Mesenchymal stem cell (in vitro differentiated cells and primary cell): ENCODE measurements at regions not wholly inside any gene's neighbourhood (a gene's known extent, or its start where the extent isn't known, plus 50 kb on each side); places are given as distances from the start of the nearest gene placed in this dataset.

Source experiments
- DNase-seq: peaks from one replicate; pipeline ENCODE4 v3.0.0-alpha.2; 2013
- H2AFZ ChIP-seq: one replicate; pipeline ENCODE4 v1.6.1; 2013; ENCODE audit warnings: low read depth, mild to moderate bottlenecking, control low read depth, inconsistent platforms, low read length, moderate library complexity
- H2AK5ac ChIP-seq: 2 replicates; pipeline ENCODE4 v1.6.1; 2013; ENCODE audit warnings: low read length, moderate library complexity, mild to moderate bottlenecking, inconsistent platforms; ENCODE audit not compliant: severe bottlenecking
- H2BK120ac ChIP-seq: one replicate; pipeline ENCODE4 v1.6.1; 2013; ENCODE audit warnings: low read depth, mild to moderate bottlenecking, inconsistent platforms, low read length, moderate library complexity
- H2BK12ac ChIP-seq, 2 experiments: one replicate each; pipeline ENCODE4 v1.6.1; 2013; ENCODE audit warnings: inconsistent platforms in 2 of 2, low read length in 2 of 2, mild to moderate bottlenecking in 2 of 2, moderate library complexity in 2 of 2, control low read depth in 1 of 2
- H2BK15ac ChIP-seq: one replicate; pipeline ENCODE4 v1.6.1; 2013; ENCODE audit warnings: mild to moderate bottlenecking, low read depth, inconsistent platforms; ENCODE audit not compliant: poor library complexity, severe bottlenecking
- H2BK5ac ChIP-seq: 2 replicates; pipeline ENCODE4 v1.6.1; 2013; ENCODE audit warnings: low read depth, mild to moderate bottlenecking, low read length, control low read depth, inconsistent platforms; ENCODE audit not compliant: poor library complexity, severe bottlenecking
- H3K14ac ChIP-seq, 2 experiments: one replicate each; pipeline ENCODE4 v1.6.1; 2013; ENCODE audit warnings: inconsistent platforms in 2 of 2, low read length in 2 of 2, control low read depth in 1 of 2, mild to moderate bottlenecking in 1 of 2, moderate library complexity in 1 of 2
- H3K18ac ChIP-seq, 2 experiments: one replicate each; pipeline ENCODE4 v1.6.1; 2013; ENCODE audit warnings: inconsistent platforms in 2 of 2, low read length in 2 of 2, control low read depth in 1 of 2, low read depth in 1 of 2, mild to moderate bottlenecking in 1 of 2
- H3K23ac ChIP-seq, 2 experiments: one replicate each; pipeline ENCODE4 v1.6.1; 2013; ENCODE audit warnings: inconsistent platforms in 2 of 2, low read length in 2 of 2, mild to moderate bottlenecking in 2 of 2, moderate library complexity in 2 of 2, control low read depth in 1 of 2
- H3K27ac ChIP-seq: 2 replicates; pipeline ENCODE4 v1.5.1; 2013; ENCODE audit warnings: mild to moderate bottlenecking, moderate library complexity, low read length, control low read depth, inconsistent platforms; ENCODE audit not compliant: poor library complexity, severe bottlenecking
- H3K27me3 ChIP-seq, 2 experiments: 2 replicates each; pipeline versions ENCODE4 v1.6.1 to v1.7.0; 2013; ENCODE audit warnings: low read length in 2 of 2, mild to moderate bottlenecking in 2 of 2, moderate library complexity in 2 of 2, control low read depth in 1 of 2, inconsistent platforms in 1 of 2; ENCODE audit not compliant: control insufficient read depth in 1 of 2, insufficient read depth in 1 of 2
- H3K36me3 ChIP-seq, 2 experiments: 2 replicates each; pipeline versions ENCODE4 v1.6.1 to v1.7.0; 2013; ENCODE audit warnings: low read length in 2 of 2, control low read depth in 1 of 2, inconsistent platforms in 1 of 2, low read depth in 1 of 2, mild to moderate bottlenecking in 1 of 2; ENCODE audit not compliant: insufficient read depth in 2 of 2, control insufficient read depth in 1 of 2
- H3K4ac ChIP-seq, 2 experiments: one replicate each; pipeline ENCODE4 v1.6.1; 2013; ENCODE audit warnings: inconsistent platforms in 2 of 2, low read length in 2 of 2, mild to moderate bottlenecking in 2 of 2, moderate library complexity in 2 of 2, control low read depth in 1 of 2, low read depth in 1 of 2
- H3K4me1 ChIP-seq: 2 replicates; pipeline ENCODE4 v1.6.1; 2013; ENCODE audit warnings: low read depth, low read length, control low read depth; ENCODE audit not compliant: control insufficient read depth, insufficient read depth
- H3K4me2 ChIP-seq: 2 replicates; pipeline ENCODE4 v1.6.1; 2013; ENCODE audit warnings: low read length, mild to moderate bottlenecking, inconsistent platforms; ENCODE audit not compliant: poor library complexity, severe bottlenecking
- H3K4me3 ChIP-seq, 2 experiments: 2 replicates each; pipeline versions ENCODE4 v1.5.1 to v1.7.0; 2013; ENCODE audit warnings: low read length in 2 of 2, mild to moderate bottlenecking in 2 of 2, control low read depth in 1 of 2, low read depth in 1 of 2; ENCODE audit not compliant: insufficient read depth in 1 of 2
- H3K79me1 ChIP-seq: replicated peaks from 2 replicates; pipeline ENCODE4 v1.6.1; 2013; ENCODE audit warnings: mild to moderate bottlenecking, control low read depth, low read length, inconsistent platforms; ENCODE audit not compliant: poor library complexity, severe bottlenecking
- H3K9ac ChIP-seq: 2 replicates; pipeline ENCODE4 v1.7.0; 2013; ENCODE audit warnings: mild to moderate bottlenecking, low read length, moderate library complexity
- H3K9me3 ChIP-seq: 2 replicates; pipeline ENCODE4 v1.7.0; 2013; ENCODE audit warnings: mild to moderate bottlenecking, low read length; ENCODE audit not compliant: control insufficient read depth
- H4K8ac ChIP-seq: one replicate; pipeline ENCODE4 v1.6.1; 2013; ENCODE audit warnings: inconsistent platforms, mild to moderate bottlenecking, low read length, moderate library complexity
- H4K91ac ChIP-seq: one replicate; pipeline ENCODE4 v1.6.1; 2013; ENCODE audit warnings: mild to moderate bottlenecking, low read length, inconsistent platforms
- WGBS: methylation state at CpG from one replicate; pipeline ENCODE4 v1.1.7; 2013; ENCODE audit warnings: mixed read lengths; 5-methylcytosine and 5-hydroxymethylcytosine counted together

DNA sequence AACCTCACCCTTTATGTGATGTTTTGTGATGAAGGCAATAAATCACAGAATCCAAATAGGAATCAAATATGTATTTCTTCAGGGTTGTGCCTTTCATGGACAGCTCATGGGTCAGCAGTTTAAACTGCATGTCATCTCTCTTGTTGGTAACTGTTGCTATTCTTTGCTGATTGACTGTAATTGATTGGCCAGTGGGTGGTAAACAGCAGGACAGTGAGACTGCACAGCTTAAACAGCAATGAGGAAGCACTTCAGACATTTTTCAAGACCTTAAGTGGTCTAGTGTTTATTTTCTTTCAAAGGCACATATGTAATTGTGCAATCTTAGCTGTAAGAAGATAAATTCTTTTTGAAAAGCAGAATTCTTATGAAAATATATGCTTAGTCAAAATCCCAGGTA is 260.5 kb downstream of the COX7C start:
- Histone ChIP-seq H3K23ac (no peak overlapping the region), H3K4me3 (no peak overlapping the region), H3K4me1 (no peaks in the 10 kb centered on the region), H2AK5ac (no peak overlapping the region), H3K18ac (no peak overlapping the region), H3K4ac (no peak overlapping the region), H2BK12ac (no peak overlapping the region), H3K9me3 (no peaks in the 10 kb centered on the region), H3K4me2 (no peak overlapping the region), H2BK5ac (no peak overlapping the region), H2BK120ac (no peak overlapping the region), H4K91ac (no peak overlapping the region), H4K8ac (no peak overlapping the region), H3K9ac (no peak overlapping the region), H3K27ac (no peak overlapping the region), H3K14ac (no peak overlapping the region), H3K27me3 (peaks cover 0 to 4% of the 10 kb centered on the region in 2 experiments), H2AFZ (no peak overlapping the region), H3K79me1 (no peaks in the 10 kb centered on the region), H3K36me3 (no peaks in the 10 kb centered on the region), H2BK15ac (no peak overlapping the region)
- peak; percentile 44 for DNase-seq

- Histone ChIP-seq H3K4me2 (no peak overlapping the region), H3K9ac (no peak overlapping the region), H3K23ac (no peak overlapping the region), H2BK12ac (peak overlapping the region in 1 of 2 experiments; percentile 18), H3K9me3 (no peaks in the 10 kb centered on the region), H2BK120ac (no peak overlapping the region), H2BK15ac (no peak overlapping the region), H3K79me1 (no peaks in the 10 kb centered on the region), H2AK5ac (no peak overlapping the region), H3K36me3 (no peaks in the 10 kb centered on the region), H2BK5ac (no peak overlapping the region), H3K18ac (peak overlapping the region in 1 of 2 experiments; percentile 57), H3K14ac (no peak overlapping the region), H3K27me3 (peaks cover 0 to 4% of the 10 kb centered on the region in 2 experiments), H3K4me3 (no peak overlapping the region), H2AFZ (no peak overlapping the region), H3K4me1 (no peaks in the 10 kb centered on the region), H4K8ac (no peak overlapping the region), H3K27ac (no peak overlapping the region), H4K91ac (no peak overlapping the region), H3K4ac (no peak overlapping the region)
- no peak for DNase-seq
These were observed 261.3 kb downstream of the COX7C start for GRCh38 chr5:86879086-86879485.

GRCh38 chr5:86880344-86880743 is 262.6 kb downstream of the COX7C start:
- no peak overlapping the region for H3K9ac ChIP-seq
- H3K4me3 ChIP-seq = no peak overlapping the region
- H2BK12ac ChIP-seq = peak overlapping the region in 1 of 2 experiments; percentile 12
- H3K27me3 ChIP-seq = peaks cover 0 to 4% of the 10 kb centered on the region in 2 experiments
- H3K23ac ChIP-seq = no peak overlapping the region
- no peak overlapping the region for H2BK5ac ChIP-seq
- H3K79me1 ChIP-seq = no peaks in the 10 kb centered on the region
- no peak overlapping the region for H3K27ac ChIP-seq
- no peak overlapping the region for H3K4me2 ChIP-seq
- no peaks in the 10 kb centered on the region for H3K9me3 ChIP-seq
- H2AFZ ChIP-seq = no peak overlapping the region
- H3K4ac ChIP-seq = peak overlapping the region in 1 of 2 experiments; percentile 4
- no peak overlapping the region for H4K8ac ChIP-seq
- no peak overlapping the region for H3K14ac ChIP-seq
- no peaks in the 10 kb centered on the region for H3K4me1 ChIP-seq
- H3K36me3 ChIP-seq = no peaks in the 10 kb centered on the region
- H3K18ac ChIP-seq = no peak overlapping the region
- no peak overlapping the region for H2BK15ac ChIP-seq
- WGBS = 61% methylated on average over 4 of the region's 4 CpGs
- H2BK120ac ChIP-seq = no peak overlapping the region
- H2AK5ac ChIP-seq = no peak overlapping the region
- no peak for DNase-seq
- H4K91ac ChIP-seq = no peak overlapping the region

DNA sequence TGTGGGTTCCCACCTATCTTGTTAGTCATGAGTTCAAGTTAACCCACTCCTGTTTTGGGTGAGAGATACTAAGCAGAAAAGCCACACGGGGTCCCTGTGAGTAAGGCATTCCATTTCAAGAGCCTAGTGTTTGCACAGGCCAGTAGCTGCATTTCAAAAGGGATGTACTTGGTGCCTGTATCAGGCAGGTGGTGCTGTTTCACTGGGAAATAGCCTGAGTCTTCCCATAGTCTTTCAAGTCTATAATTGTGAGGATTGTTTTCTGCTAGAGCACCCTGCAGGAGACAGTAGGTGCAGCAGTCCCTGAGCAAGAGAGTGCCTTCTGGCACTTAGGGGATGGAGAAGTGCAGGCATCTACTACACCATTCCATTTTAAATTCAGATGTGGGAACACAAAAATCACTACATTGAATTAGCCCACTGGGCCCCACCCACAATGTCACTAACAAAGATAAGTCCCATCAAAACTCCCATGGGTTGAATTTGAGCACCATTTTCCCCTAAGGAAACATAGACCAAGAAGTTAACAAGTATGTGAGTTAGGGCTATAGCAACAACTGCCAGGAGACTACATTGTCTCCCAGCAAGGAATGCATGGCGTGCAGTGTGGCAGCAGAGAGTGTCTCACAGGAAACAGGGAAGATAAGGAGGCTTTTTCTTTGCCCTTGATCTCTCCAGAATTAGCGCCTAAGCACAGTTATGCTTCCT is 263.2 kb downstream of the COX7C start:
- Histone ChIP-seq H3K27ac (no peak overlapping the region), H3K4me1 (no peaks in the 10 kb centered on the region), H3K79me1 (no peaks in the 10 kb centered on the region), H3K23ac (no peak overlapping the region), H3K36me3 (no peaks in the 10 kb centered on the region), H3K27me3 (peaks cover 0 to 4% of the 10 kb centered on the region in 2 experiments), H3K4me2 (no peak overlapping the region), H2AK5ac (no peak overlapping the region), H2AFZ (no peak overlapping the region), H3K4me3 (no peak overlapping the region), H2BK120ac (no peak overlapping the region), H4K91ac (no peak overlapping the region), H2BK12ac (peak overlapping the region in 1 of 2 experiments; percentile 29), H3K4ac (no peak overlapping the region), H3K18ac (peak overlapping the region in 1 of 2 experiments; percentile 18), H3K9me3 (no peaks in the 10 kb centered on the region), H4K8ac (no peak overlapping the region), H2BK5ac (no peak overlapping the region), H2BK15ac (no peak overlapping the region), H3K14ac (no peak overlapping the region), H3K9ac (no peak overlapping the region)
- DNase-seq = peak; percentile 91
- 49% methylated on average over 3 of the region's 3 CpGs for WGBS
